ENCODE measurements at regions not wholly inside any gene's neighbourhood (a gene's known extent, or its start where the extent isn't known, plus 50 kb on each side); places are given as distances from the start of the nearest gene placed in this dataset.

DNA sequence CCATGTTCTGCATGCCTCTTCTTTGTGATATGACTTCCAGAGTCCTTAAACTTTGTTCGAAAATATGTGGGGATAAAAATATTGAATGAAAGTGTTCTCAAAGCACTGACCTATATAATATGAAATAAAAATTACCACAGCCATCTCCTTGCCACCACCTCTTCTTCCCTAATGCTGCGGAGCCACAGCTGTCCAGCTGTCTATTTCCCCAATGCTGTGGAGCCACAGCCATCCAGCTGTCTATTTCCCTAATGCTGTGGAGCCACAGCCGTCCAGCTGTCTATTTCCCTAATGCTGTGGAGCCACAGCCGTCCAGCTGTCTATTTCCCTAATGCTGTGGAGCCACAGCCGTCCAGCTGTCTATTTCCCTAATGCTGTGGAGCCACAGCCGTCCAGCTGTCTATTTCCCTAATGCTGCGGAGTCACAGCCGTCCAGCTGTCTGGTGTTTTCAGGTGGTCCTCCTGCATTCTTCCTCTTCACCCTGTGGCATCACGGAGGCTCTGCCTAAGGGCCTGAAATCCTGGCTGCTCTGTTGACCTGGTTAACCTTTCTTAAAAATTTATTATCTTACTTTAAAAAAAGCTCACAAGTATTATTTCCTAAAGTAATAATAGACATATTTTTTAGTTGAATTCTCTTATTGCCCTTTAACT lies 266.1 kb upstream of the MEX3C start:
- DNase-seq (ENCODE audit: insufficient read length, low spot score): no peak
- FAIRE-seq: no peak
- TF ChIP-seq, protein P1, sequence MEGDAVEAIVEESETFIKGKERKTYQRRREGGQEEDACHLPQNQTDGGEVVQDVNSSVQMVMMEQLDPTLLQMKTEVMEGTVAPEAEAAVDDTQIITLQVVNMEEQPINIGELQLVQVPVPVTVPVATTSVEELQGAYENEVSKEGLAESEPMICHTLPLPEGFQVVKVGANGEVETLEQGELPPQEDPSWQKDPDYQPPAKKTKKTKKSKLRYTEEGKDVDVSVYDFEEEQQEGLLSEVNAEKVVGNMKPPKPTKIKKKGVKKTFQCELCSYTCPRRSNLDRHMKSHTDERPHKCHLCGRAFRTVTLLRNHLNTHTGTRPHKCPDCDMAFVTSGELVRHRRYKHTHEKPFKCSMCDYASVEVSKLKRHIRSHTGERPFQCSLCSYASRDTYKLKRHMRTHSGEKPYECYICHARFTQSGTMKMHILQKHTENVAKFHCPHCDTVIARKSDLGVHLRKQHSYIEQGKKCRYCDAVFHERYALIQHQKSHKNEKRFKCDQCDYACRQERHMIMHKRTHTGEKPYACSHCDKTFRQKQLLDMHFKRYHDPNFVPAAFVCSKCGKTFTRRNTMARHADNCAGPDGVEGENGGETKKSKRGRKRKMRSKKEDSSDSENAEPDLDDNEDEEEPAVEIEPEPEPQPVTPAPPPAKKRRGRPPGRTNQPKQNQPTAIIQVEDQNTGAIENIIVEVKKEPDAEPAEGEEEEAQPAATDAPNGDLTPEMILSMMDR (IDR thresholded peaks at IDR 0.05; ENCODE audit: insufficient read depth, missing control alignments): no peak

DNA sequence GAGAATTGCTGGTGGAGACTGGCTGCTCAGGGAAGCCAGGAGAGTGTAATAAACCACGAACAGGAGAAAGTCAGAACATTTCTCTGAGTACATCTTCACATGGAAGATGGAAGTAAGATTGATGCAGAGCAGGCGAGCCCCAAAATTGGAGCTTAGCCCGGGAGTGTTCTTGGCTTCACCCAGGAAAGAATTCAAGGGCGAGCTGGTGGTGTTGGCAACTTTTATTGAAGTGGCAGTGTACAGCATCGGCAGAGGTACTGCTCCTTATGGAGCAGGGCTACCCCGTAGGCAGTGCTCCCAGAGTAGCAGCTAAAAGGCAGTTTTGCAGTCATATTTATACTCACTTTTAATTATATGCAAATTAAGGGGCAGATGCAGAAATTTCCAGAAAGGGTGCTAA lies 281.4 kb upstream of the MEX3C start:
- TF ChIP-seq, protein P1 (IDR thresholded peaks at IDR 0.05; ENCODE audit: insufficient read depth, missing control alignments): no peak
- no peak for FAIRE-seq
- no peak for DNase-seq (ENCODE audit: insufficient read length, low spot score)

DNA sequence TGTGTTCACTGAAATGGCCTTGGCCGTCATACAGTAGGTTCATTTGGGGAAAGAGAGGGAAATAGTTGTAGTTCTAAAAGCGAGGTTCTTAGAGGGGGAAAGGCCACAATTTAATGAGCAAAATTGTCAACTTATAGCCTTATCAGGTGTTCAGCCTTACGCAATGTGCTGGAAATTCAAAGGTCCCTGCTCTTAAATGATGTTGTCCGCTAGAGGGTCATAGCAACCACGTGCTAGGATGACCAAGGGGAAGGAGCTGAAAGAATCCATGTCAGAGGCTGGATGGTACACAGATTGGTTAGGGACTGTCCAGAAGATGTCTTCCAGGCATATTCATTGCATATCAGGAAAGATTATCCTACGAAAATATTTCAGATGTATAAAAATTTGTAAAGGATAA lies 282.3 kb upstream of the MEX3C start:
- FAIRE-seq (no peak), DNase-seq (ENCODE audit: insufficient read length, low spot score) (no peak)
- TF ChIP-seq, protein P1 (IDR thresholded peaks at IDR 0.05; ENCODE audit: insufficient read depth, missing control alignments): no peak

DNA sequence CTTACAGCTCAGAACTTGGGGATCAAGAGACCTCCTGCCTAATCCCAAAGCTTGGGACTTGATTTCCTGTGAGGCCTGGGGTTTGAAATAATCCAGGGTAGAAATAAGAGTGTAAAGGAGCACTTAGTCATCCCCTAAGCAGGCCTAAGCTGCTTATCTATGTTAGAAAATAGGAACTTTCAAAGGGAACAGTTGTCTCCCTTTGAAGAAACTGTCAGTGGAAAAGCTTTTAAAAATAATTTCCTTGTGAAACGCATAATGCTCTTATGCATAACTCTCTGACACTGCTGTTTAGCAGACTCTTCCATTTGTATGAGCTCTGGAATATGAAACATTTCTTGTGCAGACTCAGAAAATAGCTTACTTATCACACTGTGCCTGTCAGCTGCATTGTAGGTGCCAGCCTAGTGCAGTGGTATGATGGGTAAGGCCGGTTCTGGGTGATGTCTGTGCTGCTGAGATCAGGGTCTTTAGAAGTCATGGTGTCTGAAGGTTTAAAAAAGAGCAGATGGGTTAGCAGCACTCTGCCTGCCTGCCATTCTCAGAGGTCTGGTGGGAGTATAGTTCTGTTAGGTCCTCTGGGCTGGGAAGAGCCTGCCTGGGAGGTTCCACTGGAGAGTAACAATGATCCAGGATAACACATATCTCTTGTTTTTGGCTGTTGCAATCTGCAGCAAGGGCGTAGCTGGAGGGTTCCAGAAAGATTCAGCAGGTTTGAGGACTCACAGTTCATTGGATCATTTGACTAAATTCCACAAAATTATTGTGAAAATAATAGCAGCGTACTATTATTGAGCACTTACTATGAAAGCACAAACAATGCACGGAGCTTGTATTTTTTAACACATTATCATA lies 283.2 kb upstream of the MEX3C start:
- TF ChIP-seq, protein P1 (IDR thresholded peaks at IDR 0.05; ENCODE audit: insufficient read depth, missing control alignments): no peak
- peak; percentile 46 for DNase-seq (ENCODE audit: insufficient read length, low spot score)
- FAIRE-seq: peak; percentile 97

DNA sequence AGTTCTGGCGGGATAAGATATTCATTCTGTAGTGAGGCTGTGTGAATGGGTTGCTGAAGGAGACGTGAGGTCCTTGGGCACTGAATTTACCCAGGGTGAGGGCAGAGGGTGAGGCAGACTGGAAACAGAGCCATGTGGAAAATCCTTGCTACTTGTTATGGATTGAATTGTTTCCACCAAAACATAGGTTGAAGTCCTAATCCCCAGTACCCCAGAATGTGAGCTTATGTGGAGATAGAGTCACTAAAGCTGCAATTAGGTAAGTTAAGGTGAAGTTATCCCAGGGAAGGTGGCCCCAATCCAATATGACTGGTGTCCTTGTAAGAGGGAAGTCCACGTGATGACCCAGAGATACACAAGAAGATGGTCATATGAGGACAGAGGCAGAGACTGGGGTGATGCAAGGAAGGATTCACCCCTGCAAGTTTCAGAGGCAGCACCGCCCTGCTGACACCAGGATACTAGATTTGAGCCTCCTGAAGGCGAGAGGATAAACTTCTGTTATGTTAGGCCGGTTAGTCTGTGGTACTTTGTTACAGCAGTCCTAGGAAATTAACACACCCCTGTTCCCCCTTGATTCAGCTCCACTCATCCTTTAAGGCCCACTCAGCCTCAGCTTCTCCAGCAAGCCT lies 289.4 kb upstream of the MEX3C start:
- TF ChIP-seq, protein P1 (IDR thresholded peaks at IDR 0.05; ENCODE audit: insufficient read depth, missing control alignments): no peak
- FAIRE-seq (no peak), DNase-seq (ENCODE audit: insufficient read length, low spot score) (no peak)

DNA sequence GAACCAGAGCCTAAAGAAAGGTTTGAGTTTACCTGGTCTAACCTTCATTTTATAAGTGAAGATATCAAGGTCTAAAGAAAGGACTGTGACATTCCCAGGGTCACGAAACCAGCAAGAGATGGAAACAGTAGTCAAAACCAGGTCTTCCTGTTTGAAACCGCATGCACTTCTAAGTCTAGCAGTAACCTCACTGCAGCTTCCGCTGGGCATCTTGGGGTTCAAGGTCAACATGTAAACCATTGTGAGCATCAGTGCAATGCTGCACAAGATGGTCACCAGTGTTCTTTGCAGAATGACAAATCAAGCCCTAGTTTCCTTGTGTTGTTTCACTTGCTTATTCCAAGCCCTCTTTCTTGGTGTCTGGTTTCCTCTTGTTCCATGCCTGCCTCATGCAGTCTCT lies 292.9 kb upstream of the MEX3C start:
- no peak for DNase-seq (ENCODE audit: insufficient read length, low spot score)
- TF ChIP-seq, protein P1 (IDR thresholded peaks at IDR 0.05; ENCODE audit: insufficient read depth, missing control alignments): no peak
- no peak for FAIRE-seq

All from D721Med (cell line).